Fibroblast of skin of right biceps (primary cell): ENCODE measurements at regions not wholly inside any gene's neighbourhood (a gene's known extent, or its start where the extent isn't known, plus 50 kb on each side); places are given as distances from the start of the nearest gene placed in this dataset.
A peak's percentile ranks its signal among the peaks of the same experiment; 100 is the strongest.
"Not testable (repeated sequence)": the region's sequence is repeated elsewhere in the genome, so short reads cannot be mapped to it uniquely, and the experiment has no call there.

ENCODE experiments used
- DNase-seq: peaks from one replicate; pipeline ENCODE4 v3.0.0-alpha.2; 2013

DNA sequence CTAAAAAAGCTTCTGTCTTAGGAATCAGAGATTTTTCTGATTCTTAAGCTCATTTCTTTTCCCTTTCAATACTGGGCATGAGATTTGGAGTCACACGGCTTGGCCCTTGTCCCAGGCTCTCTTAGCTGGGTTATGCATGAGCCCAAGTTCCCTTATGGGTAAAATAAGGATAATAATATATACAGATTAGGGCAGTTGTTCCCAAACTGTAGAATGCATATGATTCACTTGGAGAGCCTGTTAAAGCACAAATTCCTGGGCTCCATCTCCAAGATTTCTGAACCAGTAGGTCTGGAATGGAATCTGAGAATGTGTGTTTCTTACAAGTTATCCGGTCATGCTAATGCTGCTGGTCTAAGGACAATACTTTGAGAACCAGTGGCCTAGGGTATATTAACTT, 154.0 kb downstream of the REEP3 start:
- peak; percentile 77 for DNase-seq

DNA sequence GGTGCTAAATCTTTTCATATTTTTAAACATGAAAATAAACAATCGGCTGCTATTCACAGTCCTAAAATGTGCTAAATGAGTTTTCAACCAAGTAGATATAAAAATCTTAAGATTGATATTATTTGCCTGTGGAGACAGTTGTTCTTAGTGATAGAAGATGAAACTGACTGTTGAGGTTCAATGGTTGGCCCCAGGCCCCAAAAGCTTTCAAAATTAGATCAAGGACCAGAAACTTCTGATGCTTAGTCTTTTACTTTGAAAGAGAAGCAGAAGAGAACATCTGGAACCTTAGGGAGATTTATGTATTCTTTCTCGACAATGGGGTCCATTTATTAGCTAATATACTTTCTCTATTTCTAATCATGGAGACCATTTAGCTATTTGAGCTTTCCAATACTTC, 155.8 kb downstream of the REEP3 start:
- no peak for DNase-seq

DNA sequence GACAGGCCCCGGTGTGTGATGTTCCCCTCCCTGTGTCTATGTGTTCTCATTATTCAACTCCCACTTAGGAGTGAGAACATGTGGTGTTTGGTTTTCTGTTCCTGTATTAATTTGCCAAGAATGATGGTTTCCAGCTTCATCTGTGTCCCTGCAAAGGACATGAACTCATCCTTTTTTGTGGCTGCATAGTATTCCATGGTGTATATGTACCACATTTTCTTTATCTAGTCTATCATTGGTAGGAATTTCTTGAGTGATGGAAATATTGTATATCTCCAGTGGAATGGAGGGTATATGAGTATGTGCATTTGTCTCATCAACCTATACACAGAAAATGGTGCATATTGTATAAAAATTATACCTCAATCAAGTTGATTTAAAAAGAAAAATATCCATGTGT, 159.3 kb downstream of the REEP3 start:
- not testable (repeated sequence) for DNase-seq

DNA sequence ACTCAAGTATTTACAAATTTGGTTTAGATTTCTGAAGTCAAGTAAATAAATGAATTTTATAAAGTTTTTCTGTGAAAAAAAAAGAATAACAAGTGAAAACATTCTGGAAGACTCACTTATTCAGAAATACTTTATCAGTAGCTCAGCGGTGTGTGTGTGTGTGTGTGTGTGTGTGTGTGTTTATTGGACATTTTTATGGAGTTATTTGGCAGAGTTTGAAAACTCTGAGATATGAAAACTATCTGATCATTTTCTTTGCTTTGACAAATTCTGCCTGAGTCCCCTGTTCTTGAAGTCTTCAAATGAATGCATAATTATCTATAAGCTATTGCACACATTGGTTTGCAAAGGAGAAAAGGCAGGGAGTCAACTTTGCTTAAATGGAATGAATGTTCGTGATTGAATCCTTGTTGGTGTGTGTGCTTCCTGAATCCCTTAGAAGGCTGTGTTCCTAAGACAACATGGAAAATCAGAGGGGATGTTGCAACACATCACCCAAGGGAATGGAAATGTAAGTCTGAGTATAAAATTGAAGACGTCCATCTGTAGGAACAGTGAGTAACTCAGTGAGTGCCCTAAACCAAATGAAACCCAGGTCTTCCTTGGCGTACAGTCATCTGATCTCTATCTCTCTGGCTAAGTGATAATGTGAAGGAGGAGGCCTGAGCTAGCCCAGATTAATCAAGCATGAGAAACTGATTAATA, 160.9 kb downstream of the REEP3 start:
- peak; percentile 98 for DNase-seq

DNA sequence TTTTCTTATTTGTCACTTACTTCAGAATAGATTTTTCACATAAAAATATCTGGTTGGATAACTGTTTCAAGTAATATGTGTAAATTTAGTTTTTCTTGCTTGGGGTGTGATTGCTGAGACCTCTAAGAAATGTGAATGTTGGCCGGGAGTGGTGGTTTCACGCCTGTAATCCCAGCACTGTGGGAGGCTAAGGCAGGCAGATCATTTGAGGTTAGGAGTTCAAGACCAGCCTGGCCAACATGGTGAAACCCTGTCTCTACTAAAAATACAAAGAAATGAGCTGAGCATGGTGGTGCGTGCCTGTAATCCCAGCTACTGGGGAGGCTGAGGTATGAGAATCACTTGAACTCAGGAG, 161.5 kb downstream of the REEP3 start:
- DNase-seq, result not testable (repeated sequence)

DNA sequence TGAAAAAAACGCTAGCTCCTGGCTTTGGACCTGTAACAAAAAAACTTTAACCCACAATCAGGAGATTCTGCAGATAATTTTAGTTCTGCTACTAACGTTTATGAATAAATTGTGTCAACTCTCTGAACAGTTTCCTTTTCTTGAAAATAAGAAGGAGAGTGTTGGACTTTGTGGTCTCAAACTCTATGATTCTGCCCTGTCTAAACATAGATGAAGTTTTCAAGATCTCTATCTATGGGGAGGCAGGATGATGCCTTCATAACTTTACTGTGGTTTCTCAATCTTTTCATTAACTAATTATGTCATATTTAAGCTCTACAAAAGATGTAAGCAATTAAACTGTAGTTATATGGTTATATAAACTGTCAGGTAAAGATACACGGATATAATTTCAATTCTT, 162.0 kb downstream of the REEP3 start:
- no peak for DNase-seq

DNA sequence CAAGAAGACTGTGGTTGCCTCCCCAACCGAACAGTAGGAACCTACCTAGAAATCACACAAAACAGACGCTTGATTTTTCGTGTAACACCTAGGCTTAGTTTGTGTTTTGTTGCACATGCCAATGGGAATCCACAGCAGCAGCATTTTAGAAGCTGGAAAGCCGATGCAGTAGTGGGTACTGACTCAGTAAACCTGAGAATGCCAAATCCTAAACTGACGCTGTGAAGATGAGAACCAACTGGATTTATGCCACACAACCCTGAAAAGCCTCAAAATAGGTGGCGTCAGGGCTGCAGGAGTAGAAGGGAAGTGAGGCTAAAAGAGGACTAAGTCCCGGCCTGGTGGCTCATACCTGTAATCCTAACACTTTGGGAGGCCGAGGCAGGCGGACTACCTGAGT, 162.5 kb downstream of the REEP3 start:
- DNase-seq, result no peak

DNA sequence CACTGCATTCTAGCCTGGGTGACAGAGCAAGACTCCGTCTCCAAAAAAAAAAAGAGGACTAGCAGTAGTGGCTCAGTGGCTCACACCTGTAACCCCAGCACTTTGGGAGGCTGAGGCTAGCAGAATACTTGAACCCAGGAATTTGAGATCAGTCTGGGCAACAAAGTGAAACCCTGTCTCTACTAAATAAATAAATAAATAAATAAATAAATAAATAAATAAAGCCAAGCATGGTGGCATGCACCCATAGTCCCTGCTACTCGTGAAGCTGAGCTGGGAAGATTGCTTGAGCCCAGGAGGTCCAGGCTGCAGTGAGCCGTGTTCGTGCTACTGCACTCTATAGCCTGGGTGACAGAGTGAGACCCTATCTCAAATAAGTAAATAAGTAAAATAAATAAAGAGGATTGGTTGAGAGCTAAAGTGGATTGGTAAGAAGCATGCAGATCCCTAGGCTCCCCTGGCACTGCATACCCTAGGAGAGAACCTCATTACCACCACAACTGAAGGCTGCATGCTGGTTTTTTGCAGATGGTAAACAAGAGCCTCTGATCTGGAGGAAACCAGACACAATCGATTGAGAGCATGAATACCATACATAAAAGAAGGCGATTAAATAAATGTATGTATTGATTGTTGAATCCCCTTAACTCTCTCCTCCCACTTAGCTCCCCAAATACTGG, 163.2 kb downstream of the REEP3 start:
- no peak for DNase-seq

DNA sequence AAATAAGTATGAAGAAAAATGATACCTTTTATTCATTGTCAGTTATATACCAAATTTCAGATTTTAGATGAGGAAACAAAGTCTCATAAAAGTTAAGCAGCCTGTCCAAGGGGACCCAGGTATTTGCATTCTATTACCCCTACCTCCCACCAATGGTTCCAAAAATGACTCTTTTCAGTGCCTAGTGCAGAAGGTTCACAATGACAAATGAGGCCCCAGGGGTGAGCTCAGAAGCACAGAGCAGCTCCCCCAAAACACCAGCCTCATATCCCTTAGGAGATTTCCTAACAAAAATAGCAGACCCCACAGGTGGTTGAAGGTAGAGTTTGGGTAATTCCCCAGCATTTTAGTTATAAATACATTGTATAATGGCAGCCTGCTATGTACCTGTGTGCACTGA, 168.6 kb downstream of the REEP3 start:
- DNase-seq, result no peak

DNA sequence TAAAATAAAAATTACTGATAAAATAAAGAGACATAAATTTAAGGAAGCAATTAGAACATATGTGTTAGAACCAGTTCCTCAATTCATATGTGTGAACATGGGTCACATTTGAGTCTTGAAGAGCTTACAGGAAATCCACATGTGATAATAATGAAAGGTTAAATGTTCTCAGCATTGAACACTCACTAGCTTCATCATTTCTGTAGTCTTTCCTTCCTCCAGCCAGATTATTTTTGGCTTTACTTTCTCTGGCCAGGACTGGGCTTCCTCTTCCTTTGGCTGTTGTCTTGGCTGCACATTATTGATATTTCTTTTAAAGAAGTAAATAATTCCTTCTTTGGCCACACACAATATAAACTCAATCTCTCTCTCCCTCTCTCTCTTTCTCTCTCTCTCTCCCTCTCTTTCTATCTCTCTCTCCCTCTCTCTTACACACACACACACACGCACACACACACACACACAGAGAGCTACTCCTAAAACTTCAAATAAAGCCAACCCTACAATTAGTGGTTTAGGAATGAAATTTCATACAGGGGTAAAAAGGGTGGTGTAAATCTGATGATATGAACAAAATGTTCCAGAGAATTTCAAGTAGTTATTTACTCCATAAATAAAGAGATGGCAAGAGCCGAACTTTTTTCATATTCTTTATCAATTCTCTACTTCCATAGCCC, 171.2 kb downstream of the REEP3 start:
- DNase-seq, result no peak

DNA sequence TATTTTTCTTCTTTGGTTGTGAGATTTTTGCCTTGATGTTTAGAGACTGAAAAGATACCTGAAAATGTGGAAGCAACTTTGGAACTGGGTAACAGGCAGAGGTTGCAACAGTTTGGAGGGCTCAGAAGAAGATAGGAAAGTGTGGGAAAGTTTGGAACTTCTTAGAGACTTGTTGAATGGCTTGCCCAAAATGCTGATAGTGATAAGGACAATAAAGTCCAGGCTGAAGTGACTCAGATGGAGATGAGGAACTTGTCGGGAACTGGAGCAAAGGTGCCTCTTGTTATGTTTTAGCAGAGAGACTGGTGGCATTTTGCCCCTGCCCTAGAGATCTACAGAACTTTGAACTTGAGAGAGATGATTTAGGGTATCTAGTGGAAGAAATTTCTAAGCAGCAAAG, 171.8 kb downstream of the REEP3 start:
- not testable (repeated sequence) for DNase-seq

DNA sequence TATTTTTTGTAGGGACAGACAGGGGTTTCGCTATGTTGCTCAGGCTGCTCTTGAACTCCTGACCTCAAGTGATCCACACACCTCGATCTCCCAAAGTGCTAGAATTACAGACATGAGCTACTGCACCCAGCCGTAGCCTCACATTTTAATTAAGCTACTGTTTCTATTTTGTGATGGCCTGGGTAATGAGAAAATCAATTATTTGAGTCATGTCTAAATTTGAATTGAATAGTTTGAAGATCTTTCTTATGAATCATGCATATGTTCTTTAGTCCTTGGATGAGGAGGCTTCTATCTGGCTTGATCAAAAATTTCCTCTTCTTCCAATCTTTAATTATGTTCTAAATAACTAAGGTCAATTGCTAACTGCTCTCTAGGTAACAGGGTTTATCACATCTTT, 175.0 kb downstream of the REEP3 start:
- DNase-seq, result peak; percentile 42

DNA sequence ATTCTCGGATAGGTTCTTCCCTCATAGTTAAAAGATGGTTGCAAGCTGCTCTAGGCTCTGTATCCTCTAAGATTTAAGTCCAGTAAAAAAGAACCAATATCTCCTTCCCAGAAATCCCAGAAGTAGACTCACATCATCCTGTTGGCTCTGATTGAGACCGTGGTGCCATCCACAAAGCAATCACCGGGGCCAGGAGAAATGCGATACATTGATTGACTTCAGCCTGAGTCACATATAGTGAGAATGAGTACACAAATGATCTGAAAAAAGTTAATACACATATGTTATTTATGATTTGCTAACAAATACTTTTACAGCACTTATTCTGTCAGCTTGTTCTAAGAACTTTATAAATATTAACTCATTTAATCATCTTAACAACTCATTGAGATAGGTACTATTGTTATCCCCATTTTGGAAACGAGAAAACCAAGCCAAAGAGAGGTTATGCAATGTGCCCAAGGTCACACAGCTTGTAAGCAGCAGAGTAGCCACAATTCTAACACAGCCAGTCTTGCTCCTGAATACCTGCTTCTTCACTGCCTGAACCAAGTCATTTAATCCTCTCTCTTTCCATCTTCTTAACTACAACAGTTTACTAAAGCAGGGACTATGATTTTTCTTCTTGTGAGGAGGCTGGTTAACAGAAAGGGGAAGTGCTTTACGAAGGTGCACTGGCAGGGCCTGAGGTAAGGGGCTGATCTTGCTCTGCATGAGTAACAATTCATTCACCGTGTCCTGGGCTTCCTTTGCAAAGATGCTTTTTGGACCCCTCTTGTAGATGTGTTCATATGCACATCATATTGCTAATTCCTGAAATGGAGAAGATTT, 177.0 kb downstream of the REEP3 start:
- no peak for DNase-seq

DNA sequence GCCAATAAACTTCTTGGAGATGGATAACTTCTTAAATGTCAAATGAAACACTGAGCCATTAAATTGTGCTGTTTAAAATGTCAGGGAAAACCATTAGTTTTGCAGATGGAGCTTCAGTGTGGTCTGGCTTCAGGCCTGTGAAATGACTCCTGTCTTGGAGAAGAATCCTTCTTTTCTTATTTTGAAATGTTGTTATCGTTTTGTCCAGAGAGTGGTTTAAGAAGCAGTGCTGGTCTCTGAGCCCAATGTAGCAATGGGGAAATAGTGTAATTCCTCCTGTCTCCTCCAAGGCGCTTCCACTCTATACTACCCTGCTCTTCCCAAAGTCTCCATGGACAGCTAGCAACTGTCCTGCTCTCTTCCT, 177.6 kb downstream of the REEP3 start:
- no peak for DNase-seq

DNA sequence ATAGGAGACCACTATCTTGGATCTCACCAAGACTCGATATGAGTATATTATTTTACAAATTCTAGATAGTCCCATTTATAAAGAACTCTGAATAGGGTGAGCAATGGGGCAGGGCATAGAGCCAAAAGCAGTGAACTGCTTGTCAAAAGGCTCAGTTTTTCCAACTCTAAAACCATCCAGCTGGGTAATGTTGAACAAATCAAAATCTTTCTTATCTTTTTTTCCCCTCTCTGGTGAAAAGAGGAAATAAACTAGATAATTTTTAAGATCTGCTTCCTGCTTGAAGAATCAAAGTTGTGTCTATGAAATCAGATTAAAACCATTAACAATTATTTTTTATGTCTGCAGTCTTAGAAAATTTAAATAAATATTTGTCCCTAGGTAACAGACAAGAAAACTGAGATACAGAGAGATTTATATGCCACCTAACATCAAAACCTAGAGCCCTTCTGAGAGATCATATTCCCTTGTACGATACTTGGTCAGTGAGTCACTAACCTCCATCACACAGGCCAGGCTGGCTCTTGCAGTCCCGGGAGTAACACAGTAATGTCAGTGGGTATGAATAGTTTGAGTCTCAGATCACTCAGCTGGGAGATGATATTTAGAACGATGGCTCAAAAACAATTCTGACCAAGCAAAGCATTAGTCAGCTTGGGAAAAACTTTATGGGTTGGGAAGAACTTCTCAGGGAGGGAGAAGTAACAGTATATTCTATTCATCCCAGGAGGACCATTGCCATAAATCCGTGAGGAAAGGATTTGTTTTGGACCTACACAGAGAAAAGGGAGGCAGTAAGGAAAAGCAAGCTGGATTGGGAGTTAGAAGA, 178.8 kb downstream of the REEP3 start:
- peak; percentile 99 for DNase-seq

DNA sequence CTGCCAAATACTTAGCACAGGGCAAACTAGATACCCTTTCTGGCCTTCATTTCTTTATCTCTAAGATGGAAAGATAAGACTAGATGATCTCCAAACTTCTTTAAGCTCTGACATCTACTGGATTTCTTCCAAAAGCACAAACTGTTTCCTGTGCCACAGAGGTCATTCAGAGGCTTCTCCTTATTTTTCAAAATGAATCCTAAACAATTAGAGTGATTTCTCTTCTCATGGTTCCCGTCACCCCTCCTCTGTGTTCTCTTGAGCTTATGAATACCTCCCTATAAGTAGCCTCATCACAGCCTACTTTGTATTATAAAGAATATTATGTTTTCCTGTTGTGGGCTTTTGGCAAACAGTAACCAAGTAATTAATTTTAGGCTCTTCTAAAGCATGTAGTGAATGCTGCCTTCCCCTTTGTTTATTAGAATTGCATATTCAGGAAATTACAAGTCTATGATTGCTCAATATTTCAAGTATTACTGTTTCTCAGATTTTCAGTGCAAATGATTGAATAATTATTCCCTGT, 179.5 kb downstream of the REEP3 start:
- peak; percentile 41 for DNase-seq

DNA sequence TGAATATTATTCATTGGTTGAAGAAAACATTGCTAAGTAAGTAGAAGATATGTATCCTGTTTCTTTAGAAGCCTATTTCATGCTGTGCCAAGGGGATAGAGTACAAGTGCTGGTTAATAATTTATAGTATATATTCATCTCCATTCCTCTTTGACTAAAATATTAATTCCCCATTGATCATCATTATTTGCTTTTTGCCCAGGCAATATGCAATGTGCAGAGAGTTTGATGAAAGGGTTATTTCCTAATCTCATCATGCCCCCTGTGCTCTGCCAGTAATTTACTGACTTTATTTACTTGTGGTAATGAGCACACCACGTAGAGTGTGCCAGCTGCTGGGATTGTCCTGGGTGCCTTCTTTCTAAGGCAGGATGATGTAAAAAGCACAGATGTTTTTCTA, 180.9 kb downstream of the REEP3 start:
- no peak for DNase-seq

DNA sequence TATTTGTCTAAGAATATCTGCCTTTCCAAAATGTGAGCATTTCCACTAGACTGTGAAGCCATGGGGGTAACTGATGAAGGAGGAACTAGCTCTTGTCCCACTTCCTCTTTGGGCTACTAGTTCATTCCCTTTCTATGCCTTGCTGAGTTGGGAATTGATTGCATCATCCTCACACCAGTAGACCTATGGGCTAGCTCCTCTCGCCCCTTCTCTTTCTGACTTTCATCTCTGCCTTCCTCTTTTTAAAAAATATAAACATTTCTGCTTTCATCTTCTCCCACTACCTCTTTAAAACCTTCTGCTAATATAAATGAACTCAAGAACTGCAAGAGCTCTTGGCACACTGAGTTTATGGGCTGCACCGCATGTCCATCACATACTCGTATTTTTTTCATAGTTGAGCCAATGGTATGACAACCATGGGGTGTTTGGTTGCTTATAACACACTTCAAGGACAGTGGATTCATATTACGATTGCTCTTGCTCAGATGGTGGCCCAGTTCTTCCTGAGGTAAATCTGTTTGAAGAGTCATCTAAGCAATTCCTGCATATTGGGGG, 182.0 kb downstream of the REEP3 start:
- peak; percentile 51 for DNase-seq

DNA sequence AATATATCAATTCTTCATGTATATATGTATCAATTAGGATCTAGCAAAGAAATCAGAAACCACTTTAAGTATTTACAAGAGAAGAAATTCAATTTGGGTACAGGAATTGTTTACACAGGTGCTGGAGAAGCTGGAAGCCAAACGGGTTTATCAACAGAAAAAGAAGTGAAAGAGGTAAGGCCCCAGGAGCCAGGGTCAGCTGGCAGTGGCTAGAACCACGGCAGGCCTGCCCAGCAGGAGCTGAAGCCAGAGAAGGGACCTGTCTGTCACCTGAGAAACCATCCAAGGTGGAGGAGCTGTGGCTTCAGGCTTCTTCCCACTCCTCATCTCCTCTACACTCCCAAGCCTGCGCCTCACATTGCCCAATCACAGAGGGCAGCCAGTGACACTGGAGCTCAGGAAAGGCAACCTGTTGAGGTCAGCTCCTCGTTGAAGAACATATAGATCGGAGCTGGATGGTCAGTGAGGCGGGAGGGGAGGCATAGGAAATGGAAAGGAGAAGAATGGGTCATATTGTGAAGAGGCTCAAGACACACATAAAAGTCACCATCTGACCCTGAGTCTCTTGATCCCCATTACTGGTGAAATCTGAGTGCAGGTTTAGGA, 182.6 kb downstream of the REEP3 start:
- DNase-seq, result no peak

DNA sequence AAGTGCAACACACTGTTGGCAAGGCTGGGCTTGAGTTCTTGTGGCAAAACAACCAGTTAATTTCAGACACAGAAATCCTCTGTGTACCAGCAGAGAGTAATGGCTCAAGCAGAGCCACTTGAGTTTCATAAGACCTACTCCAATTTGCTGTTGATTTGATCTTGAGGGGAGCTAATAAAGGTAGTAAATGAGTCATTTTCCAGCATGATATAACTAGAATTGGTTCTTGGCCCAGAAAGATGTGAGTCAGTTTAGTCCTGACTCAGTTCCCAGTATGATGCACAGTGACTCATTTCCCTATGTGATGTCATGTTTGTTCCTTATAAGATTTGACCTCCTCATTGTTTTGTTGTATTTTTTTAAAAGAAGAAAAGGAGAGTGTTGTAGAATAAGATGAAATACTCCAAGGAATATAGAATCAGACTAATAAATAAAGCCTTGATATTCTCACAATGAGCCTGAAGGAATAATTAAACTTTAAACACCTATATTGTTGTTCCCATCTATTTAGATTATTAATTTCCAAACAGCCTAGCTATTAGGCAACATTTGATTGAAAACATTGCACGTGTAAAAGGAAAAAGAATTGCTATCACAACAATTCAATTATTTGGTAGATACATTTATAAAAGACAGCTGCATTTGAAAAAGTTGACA, 186.2 kb downstream of the REEP3 start:
- DNase-seq, result peak; percentile 98

DNA sequence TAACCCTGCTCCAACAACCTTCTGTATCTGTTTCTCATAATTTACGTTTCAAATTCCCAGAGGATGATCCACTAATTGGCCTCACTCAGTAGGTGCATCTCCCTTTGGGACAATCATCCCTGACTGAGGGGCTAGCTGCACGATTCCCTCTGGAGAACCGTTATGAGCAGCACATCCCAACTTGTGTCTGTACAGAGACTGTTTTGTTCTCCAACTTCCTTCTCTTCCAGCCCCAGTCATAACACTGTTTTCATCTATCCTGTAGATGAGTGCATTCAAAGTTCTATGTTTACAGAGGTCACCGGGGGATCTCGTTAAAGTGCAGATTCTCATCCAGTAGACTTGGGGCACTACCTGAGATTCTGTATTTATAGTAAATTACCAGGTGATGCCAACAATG, 187.2 kb downstream of the REEP3 start:
- DNase-seq, result no peak
